HL-60 (cell line): ENCODE measurements at regions not wholly inside any gene's neighbourhood (a gene's known extent, or its start where the extent isn't known, plus 50 kb on each side); places are given as distances from the start of the nearest gene placed in this dataset.

Experiments used
- GABPA ChIP-seq: IDR thresholded peaks from 2 replicates; pipeline ENCODE4 v1.6.1; 2012; ENCODE audit warnings: low read depth
- POLR2AphosphoS5 ChIP-seq: IDR thresholded peaks from 2 replicates; pipeline ENCODE4 v1.6.1; 2012; ENCODE audit warnings: low read depth
- REST ChIP-seq: IDR thresholded peaks from 2 replicates; pipeline ENCODE4 v1.6.1; 2012; ENCODE audit warnings: low read depth; ENCODE audit not compliant: insufficient replicate concordance
- SPI1 ChIP-seq: IDR thresholded peaks from 2 replicates; pipeline ENCODE4 v1.6.1; 2012; ENCODE audit warnings: low read depth, mild to moderate bottlenecking, borderline replicate concordance
- TF ChIP-seq, protein P1 (sequence below): IDR thresholded peaks from one replicate; pipeline ENCODE4 v1.5.1; 2011; ENCODE audit warnings: low read length, control low read depth, inconsistent platforms; ENCODE audit not compliant: insufficient read depth

GRCh38 chr3:20700714-20701113 lies 514.7 kb upstream of the SGO1 start:
- TF ChIP-seq, protein P1, sequence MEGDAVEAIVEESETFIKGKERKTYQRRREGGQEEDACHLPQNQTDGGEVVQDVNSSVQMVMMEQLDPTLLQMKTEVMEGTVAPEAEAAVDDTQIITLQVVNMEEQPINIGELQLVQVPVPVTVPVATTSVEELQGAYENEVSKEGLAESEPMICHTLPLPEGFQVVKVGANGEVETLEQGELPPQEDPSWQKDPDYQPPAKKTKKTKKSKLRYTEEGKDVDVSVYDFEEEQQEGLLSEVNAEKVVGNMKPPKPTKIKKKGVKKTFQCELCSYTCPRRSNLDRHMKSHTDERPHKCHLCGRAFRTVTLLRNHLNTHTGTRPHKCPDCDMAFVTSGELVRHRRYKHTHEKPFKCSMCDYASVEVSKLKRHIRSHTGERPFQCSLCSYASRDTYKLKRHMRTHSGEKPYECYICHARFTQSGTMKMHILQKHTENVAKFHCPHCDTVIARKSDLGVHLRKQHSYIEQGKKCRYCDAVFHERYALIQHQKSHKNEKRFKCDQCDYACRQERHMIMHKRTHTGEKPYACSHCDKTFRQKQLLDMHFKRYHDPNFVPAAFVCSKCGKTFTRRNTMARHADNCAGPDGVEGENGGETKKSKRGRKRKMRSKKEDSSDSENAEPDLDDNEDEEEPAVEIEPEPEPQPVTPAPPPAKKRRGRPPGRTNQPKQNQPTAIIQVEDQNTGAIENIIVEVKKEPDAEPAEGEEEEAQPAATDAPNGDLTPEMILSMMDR = no peak
- TF ChIP-seq REST (no peak), POLR2AphosphoS5 (no peak), SPI1 (no peak), GABPA (no peak)
